Dendritic cell treated with granulocyte-macrophage colony-stimulating factor and Interleukin-4, amounts not matched to agents 40 ng/mL and 50 ng/mL, for 4 days (primary cell): ENCODE measurements at regions not wholly inside any gene's neighbourhood (a gene's known extent, or its start where the extent isn't known, plus 50 kb on each side); places are given as distances from the start of the nearest gene placed in this dataset.
"Not testable (repeated sequence)": the region's sequence is repeated elsewhere in the genome, so short reads cannot be mapped to it uniquely, and the experiment has no call there.

ENCODE experiments used
- H3K27ac Mint-ChIP-seq: one replicate; pipeline ENCODE4 v1.8.0; 2022; ENCODE audit warnings: mild to moderate bottlenecking, mixed read lengths
- H3K27me3 Mint-ChIP-seq: one replicate; pipeline ENCODE4 v1.8.0; 2022; ENCODE audit warnings: mild to moderate bottlenecking, mixed read lengths
- H3K36me3 Mint-ChIP-seq: one replicate; pipeline ENCODE4 v1.8.0; 2022; ENCODE audit warnings: low read depth, mixed read lengths
- H3K4me1 Mint-ChIP-seq: one replicate; pipeline ENCODE4 v1.8.0; 2022; ENCODE audit warnings: low read depth, mixed read lengths
- H3K4me3 Mint-ChIP-seq: one replicate; pipeline ENCODE4 v1.8.0; 2022; ENCODE audit warnings: mild to moderate bottlenecking, moderate library complexity, mixed read lengths
- H3K9me3 Mint-ChIP-seq: one replicate; pipeline ENCODE4 v1.8.0; 2022; ENCODE audit warnings: mixed read lengths
- intact Hi-C: fragments of 100-400 bp; cut with micrococcal nuclease; formaldehyde crosslinking; loops from one replicate; pipeline ENCODE4 v1.15.0; 2022

DNA sequence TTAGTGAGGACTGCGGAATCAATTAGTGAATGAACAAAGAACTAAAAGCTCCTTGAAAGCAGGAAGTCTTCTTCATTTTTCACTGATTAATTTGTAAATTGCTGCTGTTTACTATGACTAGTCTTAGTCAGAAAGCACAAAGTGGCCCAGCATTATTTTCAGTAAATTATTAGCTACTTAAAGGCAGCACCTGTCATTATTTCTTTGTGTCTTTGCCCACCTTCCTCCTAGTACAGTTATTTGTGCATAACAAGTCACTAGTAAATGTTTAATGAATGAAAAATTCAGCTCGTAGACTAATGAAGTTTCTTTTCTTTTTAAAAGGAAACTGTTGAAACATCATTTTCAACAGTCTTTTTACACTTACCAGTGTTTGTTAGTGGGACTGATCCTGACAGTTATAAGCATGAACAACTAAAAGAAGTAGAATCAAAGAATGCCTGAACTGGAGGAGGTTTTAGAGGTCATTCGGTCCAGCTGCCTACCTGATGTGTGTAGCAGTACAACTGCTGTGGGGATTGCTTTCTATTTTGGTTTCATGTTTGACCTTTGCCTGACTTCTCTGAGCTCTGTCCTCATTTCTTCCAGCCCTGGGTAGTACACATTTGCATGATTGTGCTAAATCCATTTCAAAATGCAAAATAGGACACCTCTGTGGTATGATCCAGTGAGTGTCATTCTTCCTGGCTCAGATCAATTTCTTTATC, 140.0 kb upstream of the PHYHIPL start:
- no peak overlapping the region for H3K27ac Mint-ChIP-seq
- H3K36me3 Mint-ChIP-seq: no peaks in the 10 kb centered on the region
- H3K9me3 Mint-ChIP-seq: no peaks in the 10 kb centered on the region
- no peaks in the 10 kb centered on the region for H3K27me3 Mint-ChIP-seq
- H3K4me1 Mint-ChIP-seq: no peaks in the 10 kb centered on the region
- H3K4me3 Mint-ChIP-seq: no peak overlapping the region
- intact Hi-C loops: no loop called here

DNA sequence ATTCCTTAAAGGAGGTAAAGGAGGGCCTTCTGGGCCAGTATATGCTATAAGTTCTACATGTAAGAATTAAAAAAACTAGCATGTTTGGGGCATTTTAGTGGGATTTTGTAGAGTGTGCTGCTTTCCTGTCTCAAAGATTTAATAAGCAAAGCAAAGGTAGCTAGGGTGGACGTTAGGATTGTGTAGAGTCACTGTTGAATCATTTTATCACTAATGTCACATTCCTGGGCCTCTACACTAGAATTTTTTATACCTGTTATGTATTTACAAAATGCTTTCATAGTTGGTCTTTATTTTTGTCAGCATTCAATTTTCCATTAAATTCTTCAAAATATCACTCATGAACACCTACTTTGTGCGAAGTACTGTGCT, 139.4 kb upstream of the PHYHIPL start:
- Mint-ChIP-seq H3K36me3 (no peaks in the 10 kb centered on the region), H3K4me3 (no peak overlapping the region), H3K27me3 (no peaks in the 10 kb centered on the region), H3K9me3 (no peaks in the 10 kb centered on the region), H3K4me1 (no peaks in the 10 kb centered on the region), H3K27ac (no peak overlapping the region)
- intact Hi-C loops: no loop called here

DNA sequence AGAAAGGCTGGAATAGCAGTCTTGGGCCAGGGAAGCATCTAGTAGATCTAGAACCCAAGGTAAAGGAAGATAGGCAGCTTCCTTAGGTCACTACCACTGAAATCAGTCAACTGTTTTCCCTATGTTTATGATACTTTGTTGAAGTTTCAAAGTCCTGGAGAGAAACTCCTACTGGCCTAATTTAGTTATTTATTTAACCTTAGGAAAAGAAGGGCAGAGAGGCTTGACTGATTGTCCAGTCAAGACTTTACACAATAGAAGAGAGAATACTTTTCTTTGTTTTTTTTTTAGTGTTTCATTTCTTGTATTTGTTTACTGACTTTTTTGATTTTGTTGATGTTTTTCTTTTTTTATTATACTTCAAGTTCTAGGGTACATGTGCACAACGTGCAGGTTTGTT, 138.9 kb upstream of the PHYHIPL start:
- H3K9me3 Mint-ChIP-seq: peaks cover 4% of the 10 kb centered on the region
- no peak overlapping the region for H3K27ac Mint-ChIP-seq
- H3K36me3 Mint-ChIP-seq: no peaks in the 10 kb centered on the region
- no peaks in the 10 kb centered on the region for H3K27me3 Mint-ChIP-seq
- H3K4me3 Mint-ChIP-seq: no peak overlapping the region
- no peaks in the 10 kb centered on the region for H3K4me1 Mint-ChIP-seq
- intact Hi-C loops: no loop called here

DNA sequence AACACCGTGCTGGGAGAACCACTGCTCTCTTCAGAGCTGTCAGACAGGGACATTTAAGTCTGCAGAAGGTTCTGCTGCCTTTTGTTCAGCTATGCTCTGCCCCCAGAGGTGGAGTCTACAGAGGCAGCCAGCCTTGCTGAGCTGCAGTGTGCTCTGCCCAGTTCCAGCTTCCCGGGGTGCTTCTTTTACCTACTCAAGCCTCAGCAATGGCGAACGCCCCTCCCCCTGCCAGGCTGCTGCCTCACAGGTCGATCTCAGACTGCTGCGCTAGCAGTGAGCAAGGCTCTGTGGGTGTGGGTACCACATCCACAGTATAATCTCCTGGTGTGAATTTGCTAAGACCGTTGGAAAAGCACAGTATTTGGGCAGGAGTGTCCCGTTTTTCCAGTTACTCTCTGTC, 133.1 kb upstream of the PHYHIPL start:
- H3K27me3 Mint-ChIP-seq, H3K4me3 Mint-ChIP-seq, intact Hi-C loops, H3K27ac Mint-ChIP-seq, H3K4me1 Mint-ChIP-seq, H3K36me3 Mint-ChIP-seq: not testable (repeated sequence)
- H3K9me3 Mint-ChIP-seq: peaks cover 14% of the 10 kb centered on the region

DNA sequence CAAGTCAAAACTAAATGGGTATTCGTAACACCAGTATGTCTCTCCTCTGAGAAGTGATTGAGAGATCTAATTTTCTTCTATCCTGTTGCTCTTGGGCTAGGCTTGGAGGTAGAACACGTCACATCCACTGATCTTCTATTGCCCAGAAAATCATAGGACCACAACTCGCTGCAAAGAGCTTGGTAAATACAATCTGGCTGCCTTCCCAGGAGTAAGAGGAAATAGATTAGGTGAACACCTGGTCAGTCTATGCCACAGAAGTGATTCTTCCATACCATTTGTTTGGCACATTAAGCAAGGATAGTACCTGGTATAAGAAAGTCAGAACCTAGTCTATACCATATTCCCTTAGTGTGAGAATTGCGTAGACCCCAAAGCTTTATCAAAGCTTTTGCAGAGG, 129.3 kb upstream of the PHYHIPL start:
- no peak overlapping the region for H3K4me3 Mint-ChIP-seq
- intact Hi-C loops: no loop called here
- no peaks in the 10 kb centered on the region for H3K4me1 Mint-ChIP-seq
- H3K9me3 Mint-ChIP-seq: peaks cover 28% of the 10 kb centered on the region
- H3K36me3 Mint-ChIP-seq: no peaks in the 10 kb centered on the region
- no peak overlapping the region for H3K27ac Mint-ChIP-seq
- no peaks in the 10 kb centered on the region for H3K27me3 Mint-ChIP-seq

DNA sequence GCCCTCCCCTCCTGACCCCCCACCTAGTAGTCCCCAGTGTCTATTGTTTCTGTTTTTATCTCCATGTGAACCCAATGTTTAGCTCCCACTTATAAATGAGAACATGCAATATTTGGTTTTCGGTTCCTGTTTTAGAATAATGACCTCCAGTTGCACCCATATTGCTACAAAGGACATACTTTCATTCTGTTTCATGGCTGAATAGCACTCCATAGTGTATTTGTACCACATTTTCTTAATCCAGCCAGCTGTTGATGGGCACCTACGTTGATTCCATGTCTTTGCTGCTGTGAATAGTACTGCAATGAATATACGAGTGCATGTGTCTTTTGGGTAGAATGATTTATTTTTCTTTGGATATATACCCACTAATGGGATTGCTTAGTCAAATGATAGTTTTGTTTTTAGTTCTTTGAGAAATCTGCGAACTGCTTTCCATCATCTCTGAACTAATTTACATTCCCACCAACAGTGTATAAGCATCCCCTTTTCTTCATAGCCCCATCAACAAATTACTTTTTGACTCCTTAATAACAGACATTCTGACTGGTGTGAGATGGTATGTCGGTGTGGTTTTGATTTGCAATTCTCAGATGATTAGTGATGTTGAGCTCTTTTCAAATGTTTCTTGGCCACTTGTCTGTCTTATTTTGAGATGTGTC, 128.4 kb upstream of the PHYHIPL start:
- no peaks in the 10 kb centered on the region for H3K36me3 Mint-ChIP-seq
- peaks cover 28% of the 10 kb centered on the region for H3K9me3 Mint-ChIP-seq
- no peak overlapping the region for H3K4me3 Mint-ChIP-seq
- H3K27me3 Mint-ChIP-seq: no peaks in the 10 kb centered on the region
- H3K27ac Mint-ChIP-seq: no peak overlapping the region
- intact Hi-C loops: no loop called here
- no peaks in the 10 kb centered on the region for H3K4me1 Mint-ChIP-seq

DNA sequence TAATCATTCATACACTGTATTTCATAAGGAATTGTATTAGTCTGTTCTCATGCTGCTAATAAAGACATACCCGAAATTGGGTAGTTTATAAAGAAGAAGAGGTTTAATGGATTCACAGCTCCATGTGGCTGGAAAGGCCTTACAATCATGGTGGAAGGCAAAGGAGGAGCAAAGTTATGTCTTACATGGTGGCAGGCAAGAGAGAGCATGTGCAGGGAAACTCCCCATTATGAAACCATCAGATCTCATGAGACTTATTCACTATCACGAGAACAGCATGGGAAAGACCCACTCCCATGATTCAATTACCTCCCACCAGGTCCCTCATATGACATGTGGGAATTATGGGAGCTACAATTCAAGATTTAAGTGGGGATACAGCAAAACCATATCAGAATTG, 122.9 kb upstream of the PHYHIPL start:
- H3K27me3 Mint-ChIP-seq, intact Hi-C loops, H3K4me1 Mint-ChIP-seq, H3K27ac Mint-ChIP-seq, H3K4me3 Mint-ChIP-seq, H3K36me3 Mint-ChIP-seq: not testable (repeated sequence)
- peaks cover 32% of the 10 kb centered on the region for H3K9me3 Mint-ChIP-seq

DNA sequence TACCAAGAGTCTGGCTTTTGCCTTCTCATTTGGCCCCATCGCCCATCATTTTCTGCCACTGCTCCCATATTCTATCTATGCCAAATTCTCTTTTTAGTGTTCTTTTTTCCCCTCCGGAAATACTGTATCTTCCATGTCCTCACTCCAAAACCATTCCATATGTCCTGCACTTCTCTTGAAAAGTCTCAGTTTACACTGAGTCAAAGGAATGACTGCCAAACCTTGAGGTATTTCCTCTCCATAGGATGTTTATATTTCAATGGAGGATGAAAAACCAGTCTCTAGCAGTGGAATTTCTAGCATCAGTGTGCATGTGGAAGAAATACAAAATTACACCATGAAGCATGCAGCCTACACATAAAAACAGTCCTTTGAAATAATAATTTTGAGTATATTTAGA, 121.4 kb upstream of the PHYHIPL start:
- H3K27ac Mint-ChIP-seq: no peak overlapping the region
- peaks cover 30% of the 10 kb centered on the region for H3K9me3 Mint-ChIP-seq
- H3K4me1 Mint-ChIP-seq: no peaks in the 10 kb centered on the region
- intact Hi-C loops: no loop called here
- H3K36me3 Mint-ChIP-seq: no peaks in the 10 kb centered on the region
- no peak overlapping the region for H3K4me3 Mint-ChIP-seq
- no peaks in the 10 kb centered on the region for H3K27me3 Mint-ChIP-seq

DNA sequence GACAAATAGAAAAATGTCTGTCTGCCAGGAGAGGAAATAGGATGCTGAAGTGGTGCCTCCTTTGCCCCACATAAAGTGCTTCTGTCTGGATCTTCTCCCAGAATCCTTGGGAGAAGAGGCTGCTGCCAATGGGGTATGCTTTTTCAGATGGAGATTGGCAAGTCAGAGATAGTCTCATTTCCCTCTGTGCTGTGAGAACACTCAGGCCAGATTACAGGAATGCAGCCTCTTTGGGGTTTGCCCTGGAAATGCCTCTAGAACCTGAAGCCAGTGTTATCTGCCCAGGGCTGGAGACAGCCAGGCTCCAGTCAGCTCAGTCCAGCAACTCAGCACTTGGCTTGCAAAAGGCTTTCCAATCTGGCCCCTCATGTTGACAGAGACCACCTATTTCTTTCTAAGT, 119.1 kb upstream of the PHYHIPL start:
- no peaks in the 10 kb centered on the region for H3K4me1 Mint-ChIP-seq
- H3K36me3 Mint-ChIP-seq: no peaks in the 10 kb centered on the region
- no peak overlapping the region for H3K4me3 Mint-ChIP-seq
- H3K27ac Mint-ChIP-seq: no peak overlapping the region
- intact Hi-C loops: no loop called here
- H3K9me3 Mint-ChIP-seq: peaks cover 25% of the 10 kb centered on the region
- H3K27me3 Mint-ChIP-seq: no peaks in the 10 kb centered on the region

DNA sequence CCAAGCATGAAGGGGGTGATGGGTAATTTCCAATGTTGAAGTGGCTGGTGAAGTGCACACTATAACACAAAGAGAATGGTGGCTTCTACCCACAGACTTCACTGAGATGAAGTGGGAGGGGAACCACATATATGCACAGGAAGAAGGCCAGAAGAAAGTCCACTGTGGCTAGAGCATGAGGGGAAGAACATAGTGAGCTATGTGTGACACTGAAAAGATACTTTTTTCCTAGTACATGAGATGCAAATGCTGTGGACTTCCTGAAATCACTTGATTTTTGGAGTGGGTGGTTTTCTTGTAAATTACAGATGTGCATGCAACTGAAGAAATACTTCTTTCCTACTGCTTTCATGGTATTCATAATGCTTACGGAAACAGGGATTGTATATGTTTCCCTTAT, 115.6 kb upstream of the PHYHIPL start:
- H3K4me1 Mint-ChIP-seq: no peaks in the 10 kb centered on the region
- no peaks in the 10 kb centered on the region for H3K36me3 Mint-ChIP-seq
- H3K27me3 Mint-ChIP-seq: no peaks in the 10 kb centered on the region
- peaks cover 11% of the 10 kb centered on the region for H3K9me3 Mint-ChIP-seq
- intact Hi-C loops: no loop called here
- no peak overlapping the region for H3K4me3 Mint-ChIP-seq
- no peak overlapping the region for H3K27ac Mint-ChIP-seq

DNA sequence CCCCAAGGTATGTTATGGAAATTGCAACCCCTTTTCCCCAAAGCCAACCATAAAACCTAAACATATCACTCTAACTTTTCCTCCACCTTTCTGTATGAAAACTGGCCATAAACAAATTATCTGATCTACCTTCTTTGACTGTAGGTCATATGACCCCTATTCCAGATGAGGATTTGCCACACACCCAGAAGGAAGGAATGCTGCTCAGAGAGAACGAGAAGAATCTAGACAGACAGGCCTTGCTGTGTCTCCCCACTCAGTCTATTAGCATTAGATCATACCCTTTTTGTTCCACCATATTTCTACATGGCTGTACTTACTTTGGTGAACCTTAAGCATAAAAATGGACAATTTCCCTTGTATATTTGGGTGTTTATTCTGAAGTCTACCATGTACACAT, 113.0 kb upstream of the PHYHIPL start:
- Mint-ChIP-seq H3K4me3 (no peak overlapping the region), H3K27ac (no peak overlapping the region), H3K36me3 (no peaks in the 10 kb centered on the region), H3K9me3 (peaks cover 18% of the 10 kb centered on the region), H3K4me1 (no peaks in the 10 kb centered on the region), H3K27me3 (no peaks in the 10 kb centered on the region)
- intact Hi-C loops: no loop called here

DNA sequence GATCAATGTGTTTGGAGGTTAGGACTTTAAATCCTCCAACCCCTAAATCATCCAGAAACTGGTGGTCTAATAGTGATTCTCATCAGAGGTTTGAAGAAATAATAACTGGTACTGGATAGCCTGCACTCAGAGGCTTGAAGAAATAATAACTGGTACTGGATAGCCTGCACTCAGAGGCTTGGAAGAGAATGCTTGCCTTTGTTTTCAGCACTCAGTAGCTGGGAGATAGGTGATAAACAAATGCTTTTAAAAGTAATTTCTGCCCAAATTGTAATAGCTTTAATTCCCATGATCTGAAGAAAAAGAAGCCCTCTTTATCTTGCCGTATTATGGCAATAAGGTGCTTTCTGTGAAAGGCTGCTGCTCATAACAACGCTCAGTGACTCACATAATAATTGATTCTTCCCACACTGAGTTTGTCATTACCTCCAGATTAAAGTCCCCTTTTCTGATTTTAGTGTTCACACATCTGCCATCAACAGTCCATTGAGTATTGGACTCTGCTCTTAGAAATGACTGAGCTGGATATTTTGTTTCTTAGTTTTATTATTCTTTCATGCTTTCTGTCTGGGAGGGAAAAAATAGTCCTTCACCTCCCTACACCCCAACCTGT, 112.3 kb upstream of the PHYHIPL start:
- Mint-ChIP-seq H3K4me1 (no peaks in the 10 kb centered on the region), H3K27ac (no peak overlapping the region), H3K4me3 (no peak overlapping the region), H3K36me3 (no peaks in the 10 kb centered on the region), H3K27me3 (no peaks in the 10 kb centered on the region), H3K9me3 (peaks cover 18% of the 10 kb centered on the region)
- intact Hi-C loops: no loop called here

DNA sequence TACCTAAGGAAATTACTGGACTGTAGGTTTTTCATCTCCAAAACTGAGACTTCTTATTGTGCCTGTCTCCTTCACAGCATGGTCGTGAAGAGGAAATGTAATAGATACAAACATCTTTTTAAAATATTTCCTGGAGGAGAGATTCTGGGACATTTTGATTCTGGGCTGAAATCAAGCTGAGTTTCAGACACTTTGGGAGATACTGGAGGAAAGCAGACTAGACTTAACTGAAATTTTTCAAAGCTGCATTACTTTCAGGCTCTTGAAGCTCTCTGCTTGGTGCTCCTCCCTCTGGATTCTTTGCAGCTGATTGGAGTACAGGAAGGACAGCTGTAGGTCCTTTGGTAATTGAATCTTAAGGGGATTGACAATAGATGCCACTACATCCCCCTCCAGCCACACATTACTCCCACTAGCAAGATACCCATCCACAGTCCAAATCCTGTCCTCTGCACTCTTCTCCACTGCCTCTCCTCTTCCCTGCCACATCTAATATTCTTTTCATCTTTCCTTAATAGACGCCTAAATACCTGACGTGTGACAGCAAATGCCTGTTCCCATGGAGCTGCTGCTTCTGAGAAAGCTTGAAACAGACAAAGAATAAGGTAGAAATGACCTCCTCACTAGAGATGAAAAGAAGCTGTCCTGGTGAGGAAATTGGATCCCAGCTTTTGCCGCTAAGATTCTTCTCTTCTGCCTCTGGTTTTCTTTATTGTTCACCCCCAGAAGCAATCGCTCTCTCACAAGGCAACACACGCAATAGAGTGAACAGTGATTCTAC, 111.5 kb upstream of the PHYHIPL start:
- H3K36me3 Mint-ChIP-seq: no peaks in the 10 kb centered on the region
- H3K4me1 Mint-ChIP-seq: no peaks in the 10 kb centered on the region
- intact Hi-C loops: no loop called here
- H3K27me3 Mint-ChIP-seq: no peaks in the 10 kb centered on the region
- no peak overlapping the region for H3K27ac Mint-ChIP-seq
- peaks cover 18% of the 10 kb centered on the region for H3K9me3 Mint-ChIP-seq
- H3K4me3 Mint-ChIP-seq: no peak overlapping the region

DNA sequence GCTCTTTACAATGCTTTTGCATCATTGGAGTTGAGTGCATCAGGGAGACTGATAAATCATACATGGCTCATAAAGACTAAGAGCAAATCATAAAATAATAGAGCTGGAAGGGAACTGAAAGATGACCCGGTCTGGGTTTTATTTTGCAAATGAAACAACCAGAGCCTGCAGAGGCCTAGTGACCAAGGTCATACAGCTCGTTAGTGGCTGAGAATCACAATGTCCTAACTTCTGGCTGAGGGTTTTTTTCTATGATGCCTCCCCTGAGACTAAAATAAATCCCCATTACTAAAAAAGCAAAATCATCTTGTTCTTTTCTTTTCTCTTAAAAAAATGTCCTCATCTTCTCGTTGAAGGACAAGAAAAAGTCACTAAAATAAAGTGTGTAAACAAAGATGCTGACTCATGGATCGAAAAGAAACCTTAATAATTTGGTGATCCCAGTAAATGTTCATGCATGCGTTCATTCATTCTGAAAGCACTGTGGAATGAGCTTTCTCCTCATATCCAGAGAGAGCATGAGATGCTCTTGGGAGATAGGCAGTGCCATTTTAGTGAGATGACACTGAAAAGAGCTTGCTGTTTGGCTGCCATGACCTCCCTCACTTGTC, 107.8 kb upstream of the PHYHIPL start:
- Mint-ChIP-seq H3K27me3 (no peaks in the 10 kb centered on the region), H3K36me3 (no peaks in the 10 kb centered on the region), H3K27ac (no peak overlapping the region), H3K4me3 (no peak overlapping the region), H3K4me1 (no peaks in the 10 kb centered on the region), H3K9me3 (peaks cover 8% of the 10 kb centered on the region)
- intact Hi-C loops: no loop called here
